GM12878 (cell line): ENCODE measurements at regions not wholly inside any gene's neighbourhood (a gene's known extent, or its start where the extent isn't known, plus 50 kb on each side); places are given as distances from the start of the nearest gene placed in this dataset.

Experiments used
- ATAC-seq: fragments of 200-7000 bp; cut with Tn5 transposase; 3 replicates; pipeline ENCODE4 v1.9.1; 2020; ENCODE audit warnings: mild to moderate bottlenecking, moderate library complexity
- BruUV-seq: library from RNA; stranded (reverse); fragments of 400-500 nt; replicated peaks from 2 replicates; lab custom pipeline; 2021; lab: Mats Ljungman, UMichigan
- CTCF ChIA-PET: fragments of 300-600 bp; sonication (Branson Sonifier 250); formaldehyde crosslinking; extraction: SDS; loops from one replicate; lab custom pipeline; 2021; ENCODE audit warnings: inconsistent platforms; lab: Yijun Ruan, JAX
- POLR2A ChIA-PET: fragments of 350-600 bp; formaldehyde crosslinking; extraction: SDS; loops from one replicate; lab custom pipeline; 2021; ENCODE audit warnings: inconsistent platforms; lab: Charles Lee
- RAD21 ChIA-PET: fragments of 300-600 bp; sonication (Branson Sonifier 250); formaldehyde crosslinking; loops from one replicate; lab custom pipeline; 2023; ENCODE audit warnings: antibody characterized with exemption; ENCODE audit not compliant: unreplicated experiment; lab: Charles Lee
- SMC1A ChIA-PET: fragments of 300-600 bp; sonication (Branson Sonifier 250); formaldehyde crosslinking; loops from one replicate; lab custom pipeline; 2023; ENCODE audit not compliant: unreplicated experiment, uncharacterized antibody; lab: Charles Lee
- DNase-seq: peaks from one replicate; pipeline ENCODE4 v3.0.0-alpha.2; 2011; ENCODE audit warnings: low read depth, low spot score
- FAIRE-seq: peaks from 3 replicates; lab custom pipeline; 2011; peaks lifted over from hg19 to GRCh38; lab: Jason Lieb, UNC
- H2AFZ ChIP-seq: 2 replicates; pipeline ENCODE4 v1.6.0; 2011; ENCODE audit warnings: low read depth, low read length, control low read depth; ENCODE audit not compliant: control insufficient read depth
- H3K27ac ChIP-seq: 2 replicates; pipeline ENCODE4 v1.5.1; 2011; ENCODE audit warnings: control low read depth; ENCODE audit not compliant: control insufficient read depth, insufficient read depth
- H3K27me3 ChIP-seq, 2 experiments: replicated peaks in 1 of 2; 2 replicates each; pipeline versions ENCODE4 v1.6.0 to v1.6.1; 2011; ENCODE audit warnings: low read length in 1 of 2; ENCODE audit not compliant: control insufficient read depth in 2 of 2, insufficient read depth in 2 of 2
- H3K36me3 ChIP-seq, 2 experiments: 2 replicates each; pipeline ENCODE4 v1.5.1; 2011; ENCODE audit warnings: low read length in 1 of 2; ENCODE audit not compliant: control insufficient read depth in 2 of 2, insufficient read depth in 2 of 2
- H3K4me1 ChIP-seq: 2 replicates; pipeline ENCODE4 v1.6.1; 2011; ENCODE audit warnings: mild to moderate bottlenecking, low read length, moderate library complexity, mixed read lengths; ENCODE audit not compliant: control insufficient read depth, insufficient read depth
- H3K4me2 ChIP-seq: 2 replicates; pipeline ENCODE4 v1.6.0; 2011; ENCODE audit warnings: control low read depth; ENCODE audit not compliant: control insufficient read depth, insufficient read depth
- H3K4me3 ChIP-seq: fragments of 200-600 bp; sonication (generic); 2 replicates; pipeline ENCODE4 v1.5.1; 2016
- H3K79me2 ChIP-seq: 2 replicates; pipeline ENCODE4 v1.6.0; 2011; ENCODE audit warnings: low read length; ENCODE audit not compliant: control insufficient read depth, insufficient read depth
- H3K9ac ChIP-seq: 2 replicates; pipeline ENCODE4 v1.8.0; 2011; ENCODE audit warnings: low read length, control low read depth, mixed read lengths; ENCODE audit not compliant: control insufficient read depth, insufficient read depth
- H3K9me3 ChIP-seq: replicated peaks from 3 replicates; pipeline ENCODE4 v1.5.1; 2011; ENCODE audit warnings: mild to moderate bottlenecking, low read length; ENCODE audit not compliant: control insufficient read depth, insufficient read depth
- H4K20me1 ChIP-seq: 2 replicates; pipeline ENCODE4 v1.6.0; 2011; ENCODE audit not compliant: control insufficient read depth, insufficient read depth
- ATF7 ChIP-seq: fragments of 450-650 bp; IDR thresholded peaks from 2 replicates; pipeline ENCODE4 v1.6.1; 2016; ENCODE audit warnings: low read depth, mild to moderate bottlenecking
- BRCA1 ChIP-seq: IDR thresholded peaks from 2 replicates; pipeline ENCODE4 v1.6.1; 2011; ENCODE audit warnings: low read depth, low read length, improper control_type of control experiment
- DPF2 ChIP-seq: fragments of 450-650 bp; IDR thresholded peaks from 2 replicates; pipeline ENCODE4 v1.6.1; 2017; ENCODE audit warnings: mild to moderate bottlenecking
- GATAD2B ChIP-seq: fragments of 450-650 bp; conservative IDR thresholded peaks from 2 replicates; pipeline ENCODE4 v1.6.1; 2017; ENCODE audit warnings: low read depth, mild to moderate bottlenecking, moderate library complexity
- IKZF2 ChIP-seq, 2 experiments: fragments of 450-650 bp; IDR thresholded peaks; 2 replicates each; pipeline ENCODE4 v1.6.1; 2017; ENCODE audit warnings: mild to moderate bottlenecking in 2 of 2, moderate library complexity in 2 of 2
- IRF4 ChIP-seq: IDR thresholded peaks from 2 replicates; pipeline ENCODE4 v1.6.1; 2011; ENCODE audit warnings: low read depth, low read length
- MEF2B ChIP-seq: fragments of 450-650 bp; IDR thresholded peaks from 2 replicates; pipeline ENCODE4 v1.6.1; 2018; ENCODE audit warnings: mild to moderate bottlenecking, moderate library complexity; ENCODE audit not compliant: partially characterized antibody, poor library complexity, severe bottlenecking
- RB1 ChIP-seq: fragments of 450-650 bp; formaldehyde crosslinking; IDR thresholded peaks from 2 replicates; pipeline ENCODE4 v1.6.1; 2017; ENCODE audit warnings: mild to moderate bottlenecking, borderline replicate concordance
- TCF7 ChIP-seq: IDR thresholded peaks from 2 replicates; pipeline ENCODE4 v1.6.1; 2014; ENCODE audit warnings: antibody characterized with exemption, borderline replicate concordance
- ZNF274 ChIP-seq: IDR thresholded peaks from one replicate; pipeline ENCODE4 v1.8.0; 2011; ENCODE audit not compliant: insufficient read length, insufficient read depth
- WGBS: methylation state at CpG from one replicate; pipeline ENCODE4 v1.1.6; 2016; ENCODE audit warnings: low lambda C conversion rate; ENCODE audit not compliant: insufficient replicate concordance, insufficient coverage; ENCODE audit errors: missing lambda C conversion rate; 5-methylcytosine and 5-hydroxymethylcytosine counted together
- in situ Hi-C: fragments of 300-500 bp; cut with MboI; formaldehyde crosslinking; loops from 9 replicates; pipeline ENCODE4 v1.14.3; 2018; ENCODE audit warnings: mixed read lengths
- intact Hi-C: fragments of 100-400 bp; cut with micrococcal nuclease; formaldehyde crosslinking; loops from one replicate; pipeline ENCODE4 v1.14.2; 2022; ENCODE audit not compliant: unreplicated experiment
- TF ChIP-seq, protein P1 (sequence below): IDR thresholded peaks from 2 replicates; pipeline ENCODE4 v1.6.1; 2011; ENCODE audit warnings: borderline replicate concordance, low read depth, mild to moderate bottlenecking, moderate library complexity, mixed read lengths, low read length; ENCODE audit not compliant: insufficient read depth; ENCODE audit errors: extremely low read length
- TF ChIP-seq, protein P2 (sequence below): fragments of 450-650 bp; IDR thresholded peaks from 2 replicates; pipeline ENCODE4 v1.6.1; 2017; ENCODE audit warnings: antibody characterized with exemption, mild to moderate bottlenecking, moderate library complexity
- TF ChIP-seq, protein P3 (sequence below): IDR thresholded peaks from 2 replicates; pipeline ENCODE4 v1.6.1; 2012; ENCODE audit warnings: low read length, inconsistent platforms

- Histone ChIP-seq H3K27ac (no peak overlapping the region), H3K79me2 (no peaks in the 10 kb centered on the region), H3K4me3 (no peak overlapping the region), H3K4me2 (no peak overlapping the region), H3K4me1 (no peaks in the 10 kb centered on the region), H4K20me1 (no peaks in the 10 kb centered on the region)
- BruUV-seq = no TSS peak
- ChIA-PET SMC1A (interaction anchor here (1.5 kb wide), 1 partner anchor 358 kb away, joined by 4 read pairs; no protein-coding TSS in a partner anchor), RAD21 (no interaction called here)
- DNase-seq (no peak), ATAC-seq (no peak)
- TF ChIP-seq DPF2 (no peak), TCF7 (no peak), IKZF2 (IDR thresholded peaks at IDR 0.05) (no peak), ATF7 (no peak), ZNF274 (no peak), MEF2B (no peak), BRCA1 (no peak), RB1 (no peak), IRF4 (no peak), GATAD2B (no peak)
- TF ChIP-seq, protein P1, sequence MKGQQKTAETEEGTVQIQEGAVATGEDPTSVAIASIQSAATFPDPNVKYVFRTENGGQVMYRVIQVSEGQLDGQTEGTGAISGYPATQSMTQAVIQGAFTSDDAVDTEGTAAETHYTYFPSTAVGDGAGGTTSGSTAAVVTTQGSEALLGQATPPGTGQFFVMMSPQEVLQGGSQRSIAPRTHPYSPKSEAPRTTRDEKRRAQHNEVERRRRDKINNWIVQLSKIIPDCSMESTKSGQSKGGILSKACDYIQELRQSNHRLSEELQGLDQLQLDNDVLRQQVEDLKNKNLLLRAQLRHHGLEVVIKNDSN = no peak
- TF ChIP-seq, protein P2, sequence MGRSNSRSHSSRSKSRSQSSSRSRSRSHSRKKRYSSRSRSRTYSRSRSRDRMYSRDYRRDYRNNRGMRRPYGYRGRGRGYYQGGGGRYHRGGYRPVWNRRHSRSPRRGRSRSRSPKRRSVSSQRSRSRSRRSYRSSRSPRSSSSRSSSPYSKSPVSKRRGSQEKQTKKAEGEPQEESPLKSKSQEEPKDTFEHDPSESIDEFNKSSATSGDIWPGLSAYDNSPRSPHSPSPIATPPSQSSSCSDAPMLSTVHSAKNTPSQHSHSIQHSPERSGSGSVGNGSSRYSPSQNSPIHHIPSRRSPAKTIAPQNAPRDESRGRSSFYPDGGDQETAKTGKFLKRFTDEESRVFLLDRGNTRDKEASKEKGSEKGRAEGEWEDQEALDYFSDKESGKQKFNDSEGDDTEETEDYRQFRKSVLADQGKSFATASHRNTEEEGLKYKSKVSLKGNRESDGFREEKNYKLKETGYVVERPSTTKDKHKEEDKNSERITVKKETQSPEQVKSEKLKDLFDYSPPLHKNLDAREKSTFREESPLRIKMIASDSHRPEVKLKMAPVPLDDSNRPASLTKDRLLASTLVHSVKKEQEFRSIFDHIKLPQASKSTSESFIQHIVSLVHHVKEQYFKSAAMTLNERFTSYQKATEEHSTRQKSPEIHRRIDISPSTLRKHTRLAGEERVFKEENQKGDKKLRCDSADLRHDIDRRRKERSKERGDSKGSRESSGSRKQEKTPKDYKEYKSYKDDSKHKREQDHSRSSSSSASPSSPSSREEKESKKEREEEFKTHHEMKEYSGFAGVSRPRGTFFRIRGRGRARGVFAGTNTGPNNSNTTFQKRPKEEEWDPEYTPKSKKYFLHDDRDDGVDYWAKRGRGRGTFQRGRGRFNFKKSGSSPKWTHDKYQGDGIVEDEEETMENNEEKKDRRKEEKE = no peak
- TF ChIP-seq, protein P3, sequence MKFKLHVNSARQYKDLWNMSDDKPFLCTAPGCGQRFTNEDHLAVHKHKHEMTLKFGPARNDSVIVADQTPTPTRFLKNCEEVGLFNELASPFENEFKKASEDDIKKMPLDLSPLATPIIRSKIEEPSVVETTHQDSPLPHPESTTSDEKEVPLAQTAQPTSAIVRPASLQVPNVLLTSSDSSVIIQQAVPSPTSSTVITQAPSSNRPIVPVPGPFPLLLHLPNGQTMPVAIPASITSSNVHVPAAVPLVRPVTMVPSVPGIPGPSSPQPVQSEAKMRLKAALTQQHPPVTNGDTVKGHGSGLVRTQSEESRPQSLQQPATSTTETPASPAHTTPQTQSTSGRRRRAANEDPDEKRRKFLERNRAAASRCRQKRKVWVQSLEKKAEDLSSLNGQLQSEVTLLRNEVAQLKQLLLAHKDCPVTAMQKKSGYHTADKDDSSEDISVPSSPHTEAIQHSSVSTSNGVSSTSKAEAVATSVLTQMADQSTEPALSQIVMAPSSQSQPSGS = no peak
- TF ChIP-seq, all 136 proteins: peak for 0
- Histone ChIP-seq H3K36me3 (no peaks in the 10 kb centered on the region), H3K27me3 (peaks cover 3% of the 10 kb centered on the region in 2 experiments; a peak in 2 of 4 replicates), H2AFZ (no peak overlapping the region), H3K9ac (no peak overlapping the region), H3K9me3 (no peaks in the 10 kb centered on the region)
- no peak for FAIRE-seq
- POLR2A ChIA-PET = no interaction called here
- 10% methylated on average over 4 of the region's 4 CpGs for WGBS
- CTCF ChIA-PET = no interaction called here
- in situ Hi-C loops = no loop called here
- intact Hi-C loops = no loop called here
Measured at GRCh38 chr10:123603130-123603529, 63.0 kb upstream of the GPR26 start.
